HG02588 (cell line): ENCODE measurements at regions not wholly inside any gene's neighbourhood (a gene's known extent, or its start where the extent isn't known, plus 50 kb on each side); places are given as distances from the start of the nearest gene placed in this dataset.
"Not testable (repeated sequence)": the region's sequence is repeated elsewhere in the genome, so short reads cannot be mapped to it uniquely, and the experiment has no call there.

ENCODE experiments used
- ATAC-seq: cut with Tn5 transposase; IDR thresholded peaks from one replicate; pipeline ENCODE4 v1.9.1; 2021; ENCODE audit warnings: mild to moderate bottlenecking, moderate library complexity; ENCODE audit not compliant: unreplicated experiment

DNA sequence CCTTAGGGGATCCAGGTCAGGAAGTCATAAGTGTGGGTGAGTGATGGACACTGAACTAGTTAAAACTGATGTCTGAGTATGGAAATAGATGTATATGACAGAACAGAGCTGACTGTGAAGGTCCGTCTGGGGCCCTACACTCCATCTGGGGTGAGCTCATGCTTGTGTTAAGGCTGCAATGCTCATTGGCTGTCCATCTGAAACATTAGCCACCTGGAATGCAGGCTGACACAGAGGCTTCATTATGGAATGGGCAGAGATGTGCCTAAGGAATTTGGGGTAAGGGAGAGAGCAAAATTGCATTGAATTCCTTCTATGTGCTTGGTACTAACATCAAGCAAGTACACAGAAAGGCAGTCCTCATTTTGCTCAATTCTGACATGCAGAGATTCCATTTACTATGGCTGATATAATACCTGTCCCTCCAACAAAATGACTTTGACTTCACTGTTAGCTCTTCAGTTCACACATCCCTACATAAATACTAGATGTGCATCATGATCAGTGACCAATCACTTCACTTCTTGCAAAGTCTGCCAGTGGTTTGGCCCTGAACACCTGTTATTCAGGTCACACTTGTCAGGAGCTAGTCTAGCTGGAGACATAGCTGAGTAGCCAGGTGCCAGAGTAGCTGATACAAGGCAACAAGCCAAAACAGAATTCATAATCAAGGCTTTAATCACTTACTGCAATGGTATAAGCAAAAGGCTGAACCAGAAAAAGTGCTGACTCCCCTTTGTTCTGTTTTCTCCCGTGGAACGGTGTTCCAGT lies 128.9 kb upstream of the VWC2 start:
- no peak for ATAC-seq

DNA sequence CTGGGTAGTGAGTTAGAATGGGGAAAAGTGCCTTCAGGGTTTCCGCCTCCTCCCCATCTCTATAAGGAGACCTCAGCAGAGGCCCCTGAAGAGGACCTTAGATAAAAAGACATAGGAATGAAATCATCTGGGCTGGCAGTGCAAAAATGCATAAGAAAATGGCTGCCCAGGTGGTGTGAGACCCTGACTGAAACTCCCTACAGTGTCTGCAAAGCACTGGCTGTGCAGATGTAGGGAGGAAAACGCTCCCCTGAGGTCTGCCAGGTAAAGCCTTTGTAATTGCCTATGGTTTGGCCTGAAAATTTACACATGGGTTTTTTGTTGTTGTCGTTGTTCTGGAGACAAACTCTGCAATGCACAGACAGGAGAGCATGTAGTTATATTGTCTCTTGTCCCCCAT lies 128.1 kb upstream of the VWC2 start:
- no peak for ATAC-seq

DNA sequence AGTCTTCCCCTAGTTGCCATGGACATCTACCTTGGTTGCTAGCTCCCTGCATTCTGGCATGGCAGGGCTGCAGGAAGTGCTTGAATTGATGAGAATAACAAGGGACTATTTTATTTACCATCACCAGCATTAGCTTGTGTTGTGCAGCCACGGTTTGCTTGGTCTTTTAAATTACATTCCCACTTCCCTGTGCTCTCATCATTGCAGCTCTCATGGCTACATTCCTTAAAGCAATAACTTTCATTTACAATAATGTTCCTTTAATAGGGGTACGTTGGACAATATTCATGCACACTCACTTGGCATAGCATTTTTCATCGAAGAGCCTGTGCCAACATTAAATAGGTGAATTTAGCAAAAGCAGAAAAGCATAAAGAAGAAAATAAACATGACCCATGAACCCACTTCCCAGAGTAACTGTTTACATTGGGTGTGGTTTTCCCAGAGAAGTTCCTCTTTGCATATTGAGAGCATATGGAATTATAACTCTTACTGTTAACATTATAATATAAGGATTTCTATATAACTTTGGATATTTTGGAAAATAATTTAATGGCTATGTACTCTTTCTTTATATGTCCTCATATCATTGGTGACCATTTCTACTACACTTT lies 113.2 kb upstream of the VWC2 start:
- ATAC-seq, result no peak

DNA sequence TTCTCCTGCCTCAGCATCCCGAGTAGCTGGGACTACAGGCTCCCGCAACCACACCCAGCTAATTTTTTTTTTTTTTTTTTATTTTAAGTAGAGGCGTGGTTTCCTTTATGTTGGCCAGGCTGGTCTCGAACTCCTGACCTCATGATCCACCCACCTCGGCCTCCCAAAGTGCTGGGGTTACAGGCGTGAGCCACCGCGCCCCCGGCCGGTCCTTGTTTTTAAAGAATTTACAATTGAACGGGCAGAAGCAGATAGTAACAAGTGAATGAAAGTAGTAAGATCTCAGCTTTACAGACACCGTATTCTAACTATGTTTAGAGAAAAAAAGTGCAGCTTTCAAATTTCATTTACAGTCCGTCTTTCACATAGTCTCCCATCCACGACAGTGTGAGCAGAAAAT lies 112.5 kb upstream of the VWC2 start:
- no peak for ATAC-seq

DNA sequence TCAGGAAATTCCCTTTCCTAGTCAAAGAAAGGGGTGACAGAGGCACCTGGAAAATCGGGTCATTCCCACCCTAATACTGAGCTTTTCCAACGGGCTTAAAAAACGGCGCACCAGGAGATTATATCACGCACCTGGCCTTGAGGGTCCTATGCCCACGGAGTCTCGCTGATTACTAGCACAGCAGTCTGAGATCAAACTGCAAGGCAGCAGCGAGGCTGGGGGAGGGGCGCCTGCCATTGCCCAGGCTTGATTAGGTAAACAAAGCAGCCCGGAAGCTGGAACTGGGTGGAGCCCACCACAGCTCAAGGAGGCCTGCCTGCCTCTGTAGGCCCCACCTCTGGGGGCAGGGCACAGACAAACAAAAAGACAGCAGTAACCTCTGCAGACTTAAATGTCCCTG lies 107.5 kb upstream of the VWC2 start:
- not testable (repeated sequence) for ATAC-seq

DNA sequence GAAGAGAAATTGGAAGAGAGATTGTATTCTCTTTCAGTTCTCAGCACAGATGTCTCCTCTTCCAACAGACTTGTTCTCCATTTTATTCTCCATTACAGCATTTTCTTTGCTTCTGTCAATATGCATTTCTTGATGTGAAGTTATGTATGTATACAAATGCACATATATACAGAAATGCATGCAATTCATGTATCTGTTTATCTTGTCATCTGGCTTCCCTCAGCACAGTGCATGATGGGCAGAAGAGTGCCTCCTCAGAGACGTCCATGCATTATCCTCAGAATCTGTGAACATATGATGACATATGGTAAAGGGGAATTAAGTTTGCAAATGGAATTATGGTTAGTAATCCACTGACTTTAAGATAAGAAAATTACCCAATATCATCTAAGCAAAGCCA lies 106.7 kb upstream of the VWC2 start:
- no peak for ATAC-seq

DNA sequence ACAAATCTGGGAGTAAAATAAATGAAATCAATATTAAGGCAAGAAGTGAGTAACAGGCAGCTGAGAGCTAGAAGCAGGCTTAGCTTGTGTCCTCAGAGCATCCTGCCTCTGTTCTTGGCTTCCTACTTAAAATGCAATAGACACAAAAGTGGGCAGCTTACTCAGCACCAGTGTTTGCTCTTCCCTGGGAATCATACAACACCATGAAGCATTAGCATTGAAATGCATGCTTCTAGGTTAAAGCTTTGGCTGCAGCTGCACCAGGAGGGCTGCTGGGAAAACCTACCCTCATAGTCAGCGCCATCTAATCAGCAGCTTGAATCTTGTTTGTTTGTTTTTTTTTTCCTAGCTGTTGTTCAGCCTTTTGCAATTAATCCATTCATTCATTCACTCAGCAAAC lies 104.2 kb upstream of the VWC2 start:
- ATAC-seq, result no peak

DNA sequence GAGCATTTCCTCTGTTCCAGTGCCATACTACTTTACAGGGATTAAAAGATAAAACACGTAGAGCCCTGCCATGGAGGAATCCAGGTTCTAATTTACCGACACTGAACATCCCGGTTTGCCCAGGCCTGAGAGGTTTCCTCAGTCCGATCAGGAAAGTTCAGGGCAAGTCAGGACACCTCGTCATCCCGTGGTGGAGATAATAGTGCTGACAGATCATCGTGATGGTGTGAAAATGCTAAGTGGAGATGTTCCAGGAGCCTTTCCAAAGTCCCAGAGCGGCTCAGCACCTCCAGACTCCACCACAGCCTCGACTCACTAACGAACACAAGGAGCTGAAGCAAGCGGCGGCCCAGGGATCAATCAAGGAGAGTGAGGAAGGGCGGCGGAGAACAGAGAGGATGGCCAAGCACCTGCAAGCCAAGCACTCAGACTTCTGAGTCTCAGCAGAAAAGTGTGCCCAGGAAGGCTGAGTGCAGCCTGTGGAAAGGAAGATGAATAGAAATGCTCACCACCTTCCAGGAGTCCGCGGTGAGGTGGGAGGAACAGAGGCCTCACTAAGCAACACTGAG lies 103.7 kb upstream of the VWC2 start:
- no peak for ATAC-seq

DNA sequence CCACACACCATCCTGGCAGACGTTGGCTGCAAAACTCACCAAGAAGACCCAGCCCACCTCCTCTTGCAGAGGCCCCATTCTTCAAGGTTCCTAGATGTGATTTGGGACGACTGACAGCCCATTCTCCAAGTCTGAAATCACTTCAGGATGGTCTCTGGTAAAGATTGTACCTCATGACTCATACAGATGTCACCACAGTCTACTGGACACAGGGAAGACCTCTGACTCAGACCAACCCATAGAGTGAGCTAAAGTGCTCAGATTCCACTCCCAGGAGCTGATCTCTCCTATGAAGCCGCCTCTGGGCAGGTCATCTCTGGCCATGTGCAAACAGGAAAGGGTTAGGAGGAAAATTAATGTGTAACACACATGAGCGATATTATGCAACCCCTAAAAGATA lies 102.4 kb upstream of the VWC2 start:
- ATAC-seq, result no peak

DNA sequence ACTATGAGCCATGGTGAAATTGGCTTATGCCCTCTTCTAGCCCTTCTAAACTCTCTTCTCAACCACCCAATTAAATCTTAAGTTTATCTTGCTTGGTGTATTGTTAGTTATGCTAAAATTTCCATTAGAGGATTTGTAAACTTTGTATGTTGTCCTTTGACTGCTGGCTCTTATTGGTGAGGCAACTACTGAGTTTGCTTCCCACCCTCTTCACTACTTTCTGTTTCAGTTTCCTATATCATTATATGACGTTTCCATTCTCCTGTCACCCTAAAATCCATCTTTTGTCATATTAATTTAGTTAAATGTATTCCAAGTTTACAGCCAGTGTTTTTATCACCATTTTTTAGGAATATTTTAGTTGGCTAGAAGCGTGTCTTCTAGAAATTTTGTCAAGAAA lies 80.9 kb upstream of the VWC2 start:
- ATAC-seq, result no peak

DNA sequence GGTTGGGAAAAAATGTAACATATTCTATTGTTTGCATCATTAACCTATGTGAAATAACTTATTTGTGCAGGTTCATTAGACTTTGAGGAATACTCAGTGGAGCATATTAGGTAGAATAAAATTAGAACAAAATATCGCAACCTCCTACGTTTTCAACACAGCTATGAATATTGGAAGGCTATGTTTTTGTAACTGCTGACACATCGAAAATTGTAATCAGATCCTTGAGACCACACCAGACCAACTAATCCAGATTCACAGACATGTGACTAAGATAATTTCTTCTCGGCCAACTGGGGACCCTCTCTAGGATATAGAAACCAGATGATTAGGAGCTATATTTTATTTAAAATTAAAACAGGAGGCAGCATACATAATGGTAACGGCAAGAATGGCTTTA lies 77.5 kb upstream of the VWC2 start:
- ATAC-seq, result no peak

DNA sequence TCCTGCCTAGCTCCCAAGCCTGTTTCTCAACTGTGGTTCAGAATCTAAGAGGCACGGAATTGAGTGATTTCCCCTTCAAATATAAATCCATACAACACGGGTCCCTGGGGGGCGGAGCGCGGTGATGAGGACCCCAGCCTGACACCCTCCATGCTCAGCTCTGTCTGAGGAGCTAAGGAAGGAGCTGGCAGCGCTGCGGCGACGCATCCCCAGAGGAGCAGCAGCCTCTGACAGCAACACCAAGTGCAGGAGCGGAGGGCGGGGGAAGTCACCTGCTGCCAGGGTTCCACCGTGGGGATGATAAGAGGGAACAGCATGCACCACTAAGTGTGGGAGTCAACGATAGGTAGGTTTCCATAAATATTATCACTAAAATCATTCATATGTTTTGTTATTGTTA lies 72.6 kb upstream of the VWC2 start:
- no peak for ATAC-seq

DNA sequence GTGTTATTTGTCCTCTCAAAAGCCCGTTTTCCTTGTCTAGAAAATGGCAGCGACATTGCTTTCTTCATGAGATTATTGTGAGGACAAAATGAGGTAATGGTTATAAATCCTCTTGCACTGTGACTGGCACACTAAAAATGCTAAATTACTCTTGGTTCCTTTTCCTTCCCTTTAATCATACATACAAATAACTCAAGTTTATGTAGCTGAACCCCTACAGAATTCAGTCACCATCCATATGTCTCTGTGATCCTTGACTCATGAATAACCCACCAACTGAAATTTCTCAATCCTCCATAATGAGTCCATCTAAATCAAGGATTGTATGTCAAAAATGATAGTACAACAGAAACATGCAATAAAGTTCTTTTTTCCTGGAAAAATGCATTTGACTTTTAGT lies 71.3 kb upstream of the VWC2 start:
- ATAC-seq, result no peak

DNA sequence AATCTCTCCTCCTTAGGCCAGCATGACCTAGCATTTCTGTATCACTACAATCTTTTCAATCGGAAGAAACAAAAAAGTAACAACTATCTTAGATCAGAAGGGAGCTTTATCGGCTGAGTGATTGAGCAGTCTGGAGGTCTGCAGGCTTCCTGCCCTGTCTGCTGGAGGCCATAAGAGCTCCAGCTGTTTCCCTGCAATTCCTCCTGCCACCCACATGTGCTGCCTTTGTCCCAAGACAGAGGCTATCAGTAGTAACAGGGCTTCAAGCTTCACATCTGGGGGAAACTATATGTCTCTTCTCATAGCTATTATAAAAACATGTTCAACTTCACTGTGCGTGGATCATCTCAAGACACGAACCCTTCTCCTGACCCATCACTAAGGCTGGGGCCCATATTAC lies 70.1 kb upstream of the VWC2 start:
- no peak for ATAC-seq

DNA sequence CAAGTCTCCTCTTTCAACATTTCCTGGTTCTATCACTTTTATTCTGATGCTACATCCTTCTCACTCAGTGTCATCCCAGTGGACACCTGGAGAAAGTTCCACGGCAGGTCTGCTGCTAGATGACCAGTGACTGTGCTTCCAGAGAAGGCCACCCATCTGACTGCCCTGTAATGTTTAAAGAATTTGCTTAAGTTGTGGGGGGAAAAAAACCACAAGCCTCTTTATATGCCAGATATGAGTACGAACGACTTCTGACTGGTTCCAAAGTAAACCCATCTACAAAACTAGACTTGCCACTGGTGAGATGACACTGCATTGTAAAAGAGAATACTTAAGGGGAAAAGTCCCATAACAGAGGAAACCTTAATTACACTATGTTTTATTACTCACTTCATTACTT lies 69.6 kb upstream of the VWC2 start:
- no peak for ATAC-seq

DNA sequence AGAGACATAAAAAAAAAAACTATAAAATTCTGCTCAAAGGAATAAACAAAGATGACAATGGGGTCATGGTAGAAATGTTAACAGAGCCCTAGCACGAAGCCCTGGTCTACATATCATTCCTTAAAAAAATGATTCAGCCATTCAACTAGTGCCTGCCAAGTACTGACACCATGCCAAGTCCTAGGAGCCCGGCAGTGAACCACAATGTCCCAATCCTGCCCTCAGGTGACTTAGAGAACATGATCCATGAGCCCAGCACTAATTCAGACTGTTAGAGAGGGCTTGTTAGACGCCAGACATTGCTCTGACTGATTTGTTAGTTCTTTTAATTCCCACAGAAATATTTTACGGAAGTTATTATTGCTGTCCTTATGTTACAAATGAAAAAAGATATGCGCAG lies 67.3 kb upstream of the VWC2 start:
- no peak for ATAC-seq

DNA sequence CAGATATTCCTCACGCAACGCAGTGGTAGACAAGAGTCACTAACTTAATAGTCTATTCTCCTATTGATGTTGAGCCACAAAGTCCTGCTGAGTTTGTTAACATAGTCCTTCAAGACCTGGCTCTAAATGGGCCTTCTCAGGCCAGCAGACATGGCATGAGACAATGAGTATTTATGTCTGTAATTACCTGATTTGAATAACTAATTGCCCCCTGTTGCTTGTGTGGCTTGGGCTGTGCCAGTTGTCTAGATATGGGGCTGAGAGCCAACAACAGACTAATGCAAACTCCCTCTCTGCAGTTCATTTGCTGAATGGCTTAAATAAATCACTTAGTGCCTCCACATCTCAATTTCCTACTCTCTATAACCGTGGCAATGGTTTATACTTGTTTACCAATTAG lies 65.5 kb upstream of the VWC2 start:
- no peak for ATAC-seq

DNA sequence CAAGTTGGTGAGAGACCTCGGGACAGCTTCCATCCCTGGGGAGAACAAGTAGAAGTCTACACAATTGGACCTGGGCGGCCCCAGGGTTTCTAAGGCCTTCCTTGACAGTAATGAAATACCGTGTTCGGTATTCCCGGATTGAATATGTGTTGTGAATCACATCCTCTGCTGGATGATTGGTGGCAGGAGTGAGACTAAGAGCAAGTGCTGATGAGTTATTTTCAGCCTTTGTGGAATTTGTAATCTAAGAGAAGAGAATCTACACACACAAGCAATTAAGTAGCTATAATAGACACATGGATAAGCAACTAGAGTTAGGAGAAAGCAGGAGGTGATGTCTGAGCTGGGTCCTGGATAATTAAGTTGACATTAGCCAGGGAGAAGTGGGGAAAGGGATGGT lies 64.8 kb upstream of the VWC2 start:
- ATAC-seq, result no peak

DNA sequence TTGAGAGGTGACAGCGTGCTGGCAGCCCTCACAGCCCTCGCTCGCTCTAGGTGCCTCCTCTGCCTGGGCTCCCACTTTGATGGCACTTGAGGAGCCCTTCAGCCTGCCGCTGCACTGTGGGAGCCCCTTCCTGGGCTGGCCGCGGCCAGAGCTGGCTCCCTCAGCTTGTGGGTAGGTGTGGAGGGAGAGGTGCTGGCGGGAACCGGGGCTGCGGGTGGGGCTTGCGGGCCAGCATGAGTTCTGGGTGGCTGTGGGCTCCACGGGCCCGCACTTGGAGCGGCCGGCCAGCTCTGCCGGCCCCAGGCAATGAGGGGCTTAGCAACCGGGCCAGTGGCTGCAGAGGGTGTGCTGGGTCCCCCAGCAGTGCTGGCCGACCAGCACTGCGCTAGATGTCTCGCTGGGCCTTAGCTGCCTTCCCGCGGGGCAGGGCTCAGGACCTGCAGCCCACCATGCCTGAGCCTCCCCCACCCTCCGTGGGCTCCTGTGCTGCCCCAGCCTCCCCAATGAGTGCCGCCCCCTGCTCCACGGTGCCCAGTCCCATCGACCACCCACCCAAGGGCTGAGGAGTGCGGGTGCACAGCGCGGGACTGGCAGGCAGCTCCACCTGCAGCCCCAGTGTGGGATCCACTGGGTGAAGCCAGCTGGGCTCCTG lies 62.2 kb upstream of the VWC2 start:
- ATAC-seq, result not testable (repeated sequence)

DNA sequence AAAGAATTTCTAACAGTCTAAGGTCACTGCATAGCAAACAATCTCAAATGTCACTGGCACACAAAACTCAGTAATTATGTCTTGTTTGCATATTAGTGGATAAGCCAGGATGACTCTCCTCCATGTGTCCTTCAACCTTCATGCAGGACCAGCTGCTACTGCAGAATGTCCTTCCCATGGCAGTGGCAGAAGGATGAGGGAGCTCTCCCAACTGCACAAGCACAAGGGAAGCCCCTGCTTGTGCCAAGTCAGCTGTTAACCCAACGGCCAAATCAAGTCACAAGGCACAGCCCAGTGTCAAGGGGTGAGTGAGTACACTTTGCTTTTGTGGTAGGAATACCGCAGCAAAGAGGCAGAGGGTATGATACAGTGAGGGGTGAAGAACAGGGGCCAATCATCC lies 59.3 kb upstream of the VWC2 start:
- no peak for ATAC-seq

DNA sequence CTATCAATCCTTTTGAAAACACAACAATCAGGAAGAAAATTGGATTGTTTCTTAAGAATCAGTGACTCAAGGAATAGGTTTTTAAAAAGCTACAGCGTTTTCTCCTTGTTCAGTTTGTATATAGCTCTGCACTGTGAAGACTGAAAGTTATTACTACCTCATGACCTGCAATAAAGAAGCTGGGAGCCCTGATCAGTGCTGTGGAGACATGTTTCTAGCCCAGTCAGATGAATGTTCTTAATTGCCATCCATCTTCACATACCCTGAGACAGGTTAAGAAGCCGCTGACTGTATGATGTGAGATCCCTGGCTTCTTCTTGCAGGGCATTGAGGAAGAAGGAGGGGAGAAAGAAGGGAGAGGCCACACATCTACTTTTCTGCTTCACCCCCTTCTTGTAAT lies 58.0 kb upstream of the VWC2 start:
- no peak for ATAC-seq

DNA sequence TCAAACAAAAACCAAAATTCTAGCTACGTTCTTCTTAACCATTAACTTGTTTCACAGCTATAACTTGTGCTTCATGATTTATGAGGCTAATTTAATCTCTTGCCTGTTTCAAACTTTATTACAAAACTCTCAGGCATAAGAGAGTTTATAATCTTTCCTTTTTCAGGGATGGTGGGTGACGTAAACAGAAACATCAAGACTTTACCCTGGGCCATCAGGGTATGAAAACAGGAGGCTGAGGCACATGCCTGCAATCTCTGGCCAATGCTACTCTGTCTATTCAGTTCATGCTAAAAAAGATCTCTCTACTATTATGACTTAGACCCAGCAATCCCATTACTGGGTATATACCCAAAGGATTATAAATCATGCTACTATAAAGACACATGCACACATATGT lies 55.9 kb upstream of the VWC2 start:
- no peak for ATAC-seq
